ENCODE measurements at regions not wholly inside any gene's neighbourhood (a gene's known extent, or its start where the extent isn't known, plus 50 kb on each side); places are given as distances from the start of the nearest gene placed in this dataset.
A peak's percentile ranks its signal among the peaks of the same experiment; 100 is the strongest.

DNA sequence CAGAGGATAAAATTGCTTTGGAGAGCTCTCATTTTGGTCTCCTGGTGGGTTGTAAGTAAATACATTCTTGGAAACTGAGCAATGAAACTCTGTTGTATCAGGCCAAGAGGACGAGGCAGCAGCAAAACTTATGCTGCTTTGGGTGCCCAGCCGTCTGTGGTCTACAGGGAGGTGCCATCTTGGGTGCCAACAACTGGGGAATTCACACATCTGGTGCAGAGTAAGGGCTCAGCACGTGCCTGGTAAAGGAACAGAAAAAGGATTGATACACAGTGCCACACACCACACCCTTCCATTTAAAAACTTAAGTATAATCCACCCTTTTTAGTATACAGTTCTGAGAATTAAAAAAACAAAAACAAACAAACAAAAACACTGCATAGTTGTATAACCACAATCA lies 221.9 kb downstream of the TSN start:
- Histone ChIP-seq H3K36me3 (ENCODE audit: control insufficient read depth in 2 of 2, insufficient read depth in 2 of 2, low read length in 1 of 2) (no peaks in the 10 kb centered on the region), H3K27ac (ENCODE audit: low read depth in 1 of 2, low read length in 1 of 2) (peak overlapping the region in 1 of 2 donors; percentile 58), H3K9me3 (ENCODE audit: control insufficient read depth in 2 of 2, insufficient read depth in 1 of 2, low read length in 1 of 2) (no peaks in the 10 kb centered on the region), H3K4me1 (ENCODE audit: control insufficient read depth in 2 of 2, insufficient read depth in 2 of 2, low read length in 2 of 2) (peaks cover 0 to 26% of the 10 kb centered on the region in 2 donors), H3K27me3 (ENCODE audit: control insufficient read depth in 2 of 2, insufficient read depth in 1 of 2, low read length in 1 of 2) (no peaks in the 10 kb centered on the region), H3K4me3 (ENCODE audit: low read length in 2 of 2) (no peak overlapping the region)
- no peak for DNase-seq (ENCODE audit: low read depth in 6 of 9, low spot score in 9 of 9)
- 93% methylated on average over 3 of the region's 3 CpGs for WGBS

GRCh38 chr2:121992700-121993099 lies 237.2 kb downstream of the TSN start:
- no peaks in the 10 kb centered on the region for H3K9me3 ChIP-seq (ENCODE audit: control insufficient read depth in 2 of 2, insufficient read depth in 1 of 2, low read length in 1 of 2)
- no peak overlapping the region for H3K4me3 ChIP-seq (ENCODE audit: low read length in 2 of 2)
- no peaks in the 10 kb centered on the region for H3K27me3 ChIP-seq (ENCODE audit: control insufficient read depth in 2 of 2, insufficient read depth in 1 of 2, low read length in 1 of 2)
- peaks cover 0 to 18% of the 10 kb centered on the region in 2 donors for H3K4me1 ChIP-seq (ENCODE audit: control insufficient read depth in 2 of 2, insufficient read depth in 2 of 2, low read length in 2 of 2)
- no peak for DNase-seq (ENCODE audit: low read depth in 6 of 9, low spot score in 9 of 9)
- 94% methylated on average over 3 of the region's 3 CpGs for WGBS
- H3K27ac ChIP-seq (ENCODE audit: low read depth in 1 of 2, low read length in 1 of 2): no peak overlapping the region
- no peaks in the 10 kb centered on the region for H3K36me3 ChIP-seq (ENCODE audit: control insufficient read depth in 2 of 2, insufficient read depth in 2 of 2, low read length in 1 of 2)

DNA sequence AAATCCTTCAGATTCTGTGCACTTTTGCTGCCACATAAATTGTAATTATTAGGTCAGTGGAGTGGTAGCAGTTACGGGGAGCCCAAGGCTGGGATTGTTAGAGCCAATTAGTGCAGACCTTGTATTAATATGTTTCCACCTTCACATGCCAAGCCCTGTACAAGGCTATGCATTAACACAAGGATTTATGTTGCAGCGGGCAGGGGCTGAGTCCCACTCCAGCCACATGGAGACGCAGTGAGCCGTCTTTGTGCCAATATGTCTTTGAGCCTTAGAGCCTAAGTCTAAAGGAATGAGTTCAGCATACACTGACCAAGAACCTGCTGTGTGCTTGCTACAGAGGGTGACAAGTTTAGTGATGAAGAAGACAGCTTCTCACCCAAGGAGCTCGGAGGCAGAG lies 238.2 kb downstream of the TSN start:
- Histone ChIP-seq H3K27ac (ENCODE audit: low read depth in 1 of 2, low read length in 1 of 2) (no peak overlapping the region), H3K4me3 (ENCODE audit: low read length in 2 of 2) (no peak overlapping the region), H3K27me3 (ENCODE audit: control insufficient read depth in 2 of 2, insufficient read depth in 1 of 2, low read length in 1 of 2) (no peaks in the 10 kb centered on the region), H3K4me1 (ENCODE audit: control insufficient read depth in 2 of 2, insufficient read depth in 2 of 2, low read length in 2 of 2) (peaks cover 1 to 20% of the 10 kb centered on the region in 2 donors), H3K36me3 (ENCODE audit: control insufficient read depth in 2 of 2, insufficient read depth in 2 of 2, low read length in 1 of 2) (no peaks in the 10 kb centered on the region), H3K9me3 (ENCODE audit: control insufficient read depth in 2 of 2, insufficient read depth in 1 of 2, low read length in 1 of 2) (no peaks in the 10 kb centered on the region)
- DNase-seq (ENCODE audit: low read depth in 6 of 9, low spot score in 9 of 9): no peak
- 96% methylated on average over 5 of the region's 5 CpGs for whole genome bisulfite sequencing

DNA sequence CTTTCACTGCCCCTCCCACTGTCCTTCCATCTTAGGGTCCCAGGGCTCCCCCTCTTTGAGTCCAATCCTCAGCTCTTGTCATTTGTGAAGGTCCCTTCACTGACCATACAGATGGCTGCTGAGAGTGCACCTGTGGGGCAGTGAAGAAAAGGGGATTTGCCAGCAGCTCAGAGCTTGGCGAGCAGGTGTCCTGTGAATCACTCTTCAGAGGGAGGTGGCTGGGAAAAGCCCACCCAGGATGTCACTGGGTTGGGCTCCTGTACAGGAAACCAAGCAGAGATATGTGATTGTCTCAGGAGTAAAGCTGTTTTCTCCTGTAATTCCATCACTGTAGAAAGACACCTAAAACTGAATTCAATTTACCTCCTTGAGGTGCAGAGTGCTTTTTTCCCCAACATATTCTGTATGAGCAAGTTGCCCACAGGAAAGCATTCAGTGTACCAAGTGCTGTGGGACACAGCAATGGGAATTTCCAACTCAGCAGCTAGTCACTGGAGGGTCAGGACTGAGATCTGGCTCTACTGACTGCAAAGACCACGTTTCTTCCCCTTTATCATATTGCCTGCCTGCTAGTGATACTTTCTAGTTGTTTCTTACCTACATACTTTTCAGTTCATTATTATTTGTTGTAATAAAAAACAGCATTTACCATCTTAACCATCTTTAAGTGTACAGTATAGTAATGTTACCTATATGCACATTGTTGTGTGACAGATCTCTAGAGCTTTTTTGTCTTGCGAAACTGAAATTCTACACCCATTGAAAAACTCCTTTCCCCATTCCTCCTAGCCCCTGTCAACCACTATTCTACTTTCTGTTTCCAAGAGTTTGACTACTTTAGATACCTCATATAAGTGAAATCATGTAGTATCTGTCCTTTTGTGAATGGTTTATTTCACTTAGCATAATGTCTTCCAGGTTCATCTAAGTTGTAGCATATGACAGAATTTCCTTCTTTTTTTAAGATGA lies 239.1 kb downstream of the TSN start:
- H3K27ac ChIP-seq (ENCODE audit: low read depth in 1 of 2, low read length in 1 of 2): peak overlapping the region in 1 of 2 donors; percentile 30
- no peak for DNase-seq (ENCODE audit: low read depth in 6 of 9, low spot score in 9 of 9)
- H3K36me3 ChIP-seq (ENCODE audit: control insufficient read depth in 2 of 2, insufficient read depth in 2 of 2, low read length in 1 of 2): no peaks in the 10 kb centered on the region
- peaks cover 3 to 29% of the 10 kb centered on the region in 2 donors for H3K4me1 ChIP-seq (ENCODE audit: control insufficient read depth in 2 of 2, insufficient read depth in 2 of 2, low read length in 2 of 2)
- H3K27me3 ChIP-seq (ENCODE audit: control insufficient read depth in 2 of 2, insufficient read depth in 1 of 2, low read length in 1 of 2): no peaks in the 10 kb centered on the region
- 58% methylated on average over 3 of the region's 3 CpGs for WGBS
- no peaks in the 10 kb centered on the region for H3K9me3 ChIP-seq (ENCODE audit: control insufficient read depth in 2 of 2, insufficient read depth in 1 of 2, low read length in 1 of 2)
- no peak overlapping the region for H3K4me3 ChIP-seq (ENCODE audit: low read length in 2 of 2)

GRCh38 chr2:121998751-121999150 lies 243.3 kb downstream of the TSN start:
- peak overlapping the region in 1 of 2 donors; percentile 28 for H3K27ac ChIP-seq (ENCODE audit: low read depth in 1 of 2, low read length in 1 of 2)
- 72% methylated on average over 4 of the region's 4 CpGs for WGBS
- DNase-seq (ENCODE audit: low read depth in 6 of 9, low spot score in 9 of 9): no peak

GRCh38 chr2:121999264-121999663 lies 243.8 kb downstream of the TSN start:
- no peak for DNase-seq (ENCODE audit: low read depth in 6 of 9, low spot score in 9 of 9)
- 6% methylated on average over 6 of the region's 6 CpGs for WGBS
- H3K4me1 ChIP-seq (ENCODE audit: control insufficient read depth in 2 of 2, insufficient read depth in 2 of 2, low read length in 2 of 2): peaks cover 3 to 27% of the 10 kb centered on the region in 2 donors
- no peak overlapping the region for H3K4me3 ChIP-seq (ENCODE audit: low read length in 2 of 2)
- no peaks in the 10 kb centered on the region for H3K36me3 ChIP-seq (ENCODE audit: control insufficient read depth in 2 of 2, insufficient read depth in 2 of 2, low read length in 1 of 2)
- H3K27me3 ChIP-seq (ENCODE audit: control insufficient read depth in 2 of 2, insufficient read depth in 1 of 2, low read length in 1 of 2): no peaks in the 10 kb centered on the region
- peak overlapping the region in 1 of 2 donors; percentile 28 for H3K27ac ChIP-seq (ENCODE audit: low read depth in 1 of 2, low read length in 1 of 2)
- no peaks in the 10 kb centered on the region for H3K9me3 ChIP-seq (ENCODE audit: control insufficient read depth in 2 of 2, insufficient read depth in 1 of 2, low read length in 1 of 2)

More at GRCh38 chr2:121998751-121999150, 243.3 kb downstream of the TSN start:
- Histone ChIP-seq H3K4me1 (ENCODE audit: control insufficient read depth in 2 of 2, insufficient read depth in 2 of 2, low read length in 2 of 2) (peaks cover 3 to 32% of the 10 kb centered on the region in 2 donors), H3K27me3 (ENCODE audit: control insufficient read depth in 2 of 2, insufficient read depth in 1 of 2, low read length in 1 of 2) (no peaks in the 10 kb centered on the region), H3K4me3 (ENCODE audit: low read length in 2 of 2) (no peak overlapping the region), H3K9me3 (ENCODE audit: control insufficient read depth in 2 of 2, insufficient read depth in 1 of 2, low read length in 1 of 2) (no peaks in the 10 kb centered on the region), H3K36me3 (ENCODE audit: control insufficient read depth in 2 of 2, insufficient read depth in 2 of 2, low read length in 1 of 2) (no peaks in the 10 kb centered on the region)

GRCh38 chr2:122000556-122001340 lies 245.3 kb downstream of the TSN start:
- Histone ChIP-seq H3K4me1 (ENCODE audit: control insufficient read depth in 2 of 2, insufficient read depth in 2 of 2, low read length in 2 of 2) (peaks cover 3 to 24% of the 10 kb centered on the region in 2 donors), H3K27me3 (ENCODE audit: control insufficient read depth in 2 of 2, insufficient read depth in 1 of 2, low read length in 1 of 2) (no peaks in the 10 kb centered on the region), H3K36me3 (ENCODE audit: control insufficient read depth in 2 of 2, insufficient read depth in 2 of 2, low read length in 1 of 2) (no peaks in the 10 kb centered on the region), H3K27ac (ENCODE audit: low read depth in 1 of 2, low read length in 1 of 2) (no peak overlapping the region), H3K4me3 (ENCODE audit: low read length in 2 of 2) (no peak overlapping the region), H3K9me3 (ENCODE audit: control insufficient read depth in 2 of 2, insufficient read depth in 1 of 2, low read length in 1 of 2) (no peaks in the 10 kb centered on the region)
- no peak for DNase-seq (ENCODE audit: low read depth in 6 of 9, low spot score in 9 of 9)
- WGBS: 90% methylated on average over 21 of the region's 21 CpGs

DNA sequence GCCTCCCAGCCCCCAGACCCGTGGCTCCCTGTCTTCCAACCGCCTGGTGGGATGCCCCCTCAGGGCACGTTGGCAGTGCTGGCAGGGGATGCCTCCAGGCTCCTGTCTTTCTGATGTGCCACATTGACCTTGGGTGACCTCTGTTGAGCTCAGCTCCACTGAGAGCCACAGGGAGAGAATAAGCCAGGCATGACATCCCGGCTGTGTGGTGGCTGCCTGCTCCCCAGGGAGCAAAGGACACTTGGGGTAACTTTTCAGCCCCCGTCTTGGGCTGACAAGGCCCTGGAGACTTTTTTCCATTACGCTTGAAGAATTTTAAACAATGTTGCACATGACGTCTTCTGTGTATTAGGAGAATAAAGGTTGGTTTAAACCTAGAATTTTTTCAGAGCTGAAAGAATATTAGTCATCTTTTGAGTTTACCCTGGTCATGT lies 246.0 kb downstream of the TSN start:
- Histone ChIP-seq H3K4me3 (ENCODE audit: low read length in 2 of 2) (no peak overlapping the region), H3K27me3 (ENCODE audit: control insufficient read depth in 2 of 2, insufficient read depth in 1 of 2, low read length in 1 of 2) (no peaks in the 10 kb centered on the region), H3K36me3 (ENCODE audit: control insufficient read depth in 2 of 2, insufficient read depth in 2 of 2, low read length in 1 of 2) (no peaks in the 10 kb centered on the region), H3K9me3 (ENCODE audit: control insufficient read depth in 2 of 2, insufficient read depth in 1 of 2, low read length in 1 of 2) (no peaks in the 10 kb centered on the region), H3K4me1 (ENCODE audit: control insufficient read depth in 2 of 2, insufficient read depth in 2 of 2, low read length in 2 of 2) (peaks cover 3 to 24% of the 10 kb centered on the region in 2 donors), H3K27ac (ENCODE audit: low read depth in 1 of 2, low read length in 1 of 2) (no peak overlapping the region)
- DNase-seq (ENCODE audit: low read depth in 6 of 9, low spot score in 9 of 9): no peak
- WGBS: 83% methylated on average over 7 of the region's 7 CpGs
